K562 (cell line): ENCODE measurements at regions not wholly inside any gene's neighbourhood (a gene's known extent, or its start where the extent isn't known, plus 50 kb on each side); places are given as distances from the start of the nearest gene placed in this dataset.
A peak's percentile ranks its signal among the peaks of the same experiment; 100 is the strongest.

Experiments used
- CHCHD3 ChIP-seq: fragments of 250-450 bp; sonication (Bioruptor Pico); IDR thresholded peaks from 2 replicates; pipeline ENCODE4 v2.1.2; 2022; ENCODE audit warnings: mild to moderate bottlenecking
- COPS2 ChIP-seq: fragments of 450-650 bp; conservative IDR thresholded peaks from 2 replicates; pipeline ENCODE4 v1.6.1; 2016; ENCODE audit warnings: mild to moderate bottlenecking, moderate library complexity
- DIDO1 ChIP-seq: fragments of 450-650 bp; IDR thresholded peaks from 2 replicates; pipeline ENCODE4 v1.6.1; 2016; ENCODE audit warnings: low read depth, missing biosample characterization, missing genetic modification characterization
- EHMT2 ChIP-seq: fragments of 450-650 bp; IDR thresholded peaks from 2 replicates; pipeline ENCODE4 v1.6.1; 2018; ENCODE audit warnings: antibody characterized with exemption
- ELF1 ChIP-seq: fragments of 200-800 bp; sonication (Bioruptor generic); IDR thresholded peaks from 2 replicates; pipeline ENCODE4 v1.6.1; 2016; ENCODE audit warnings: missing genetic modification characterization, missing compliant biosample characterization
- FOXA1 ChIP-seq: fragments of 450-650 bp; IDR thresholded peaks from 2 replicates; pipeline ENCODE4 v1.6.1; 2016; ENCODE audit warnings: mild to moderate bottlenecking, borderline replicate concordance
- FOXK1 ChIP-seq: sonication (generic); formaldehyde crosslinking; IDR thresholded peaks from 2 replicates; pipeline ENCODE4 v1.8.0; 2022; ENCODE audit warnings: missing genetic modification reagents, mild to moderate bottlenecking, borderline replicate concordance
- HCFC1 ChIP-seq: IDR thresholded peaks from 2 replicates; pipeline ENCODE4 v1.6.1; 2012; ENCODE audit warnings: low read depth, low read length, improper control_type of control experiment
- HLTF ChIP-seq: fragments of 450-650 bp; IDR thresholded peaks from 2 replicates; pipeline ENCODE4 v1.6.1; 2016
- HSF4 ChIP-seq: fragments of 250-450 bp; sonication (Bioruptor Pico); IDR thresholded peaks from 2 replicates; pipeline ENCODE4 v2.1.2; 2022; ENCODE audit warnings: mild to moderate bottlenecking, moderate library complexity, borderline replicate concordance
- MAFK ChIP-seq: IDR thresholded peaks from 2 replicates; pipeline ENCODE4 v1.6.1; 2011; ENCODE audit warnings: low read length, improper control_type of control experiment
- MYC ChIP-seq, 2 experiments: fragments of 250-450 bp in 1 of 2; sonication (Bioruptor Pico) in 1 of 2; IDR thresholded peaks; 2 replicates each; pipeline versions ENCODE4 v1.5.1 to v1.6.1; 2012 to 2021; ENCODE audit warnings: low read depth in 2 of 2, borderline replicate concordance in 1 of 2, improper control_type of control experiment in 1 of 2, low read length in 1 of 2, mild to moderate bottlenecking in 1 of 2, moderate library complexity in 1 of 2
- NCOA6 ChIP-seq: fragments of 450-650 bp; IDR thresholded peaks from 2 replicates; pipeline ENCODE4 v1.6.1; 2017; ENCODE audit warnings: mild to moderate bottlenecking
- POLR3G ChIP-seq: IDR thresholded peaks from 2 replicates; pipeline ENCODE4 v1.6.1; 2011; ENCODE audit not compliant: insufficient read length, insufficient replicate concordance; ENCODE audit errors: extremely low read depth
- PRMT5 ChIP-seq: sonication (generic); formaldehyde crosslinking; IDR thresholded peaks from 2 replicates; pipeline ENCODE4 v1.5.0; 2020; ENCODE audit warnings: missing genetic modification reagents
- RNF2 ChIP-seq: sonication (generic); IDR thresholded peaks from 2 replicates; pipeline ENCODE4 v1.6.1; 2016
- SIN3B ChIP-seq: fragments of 450-650 bp; IDR thresholded peaks from 2 replicates; pipeline ENCODE4 v1.6.1; 2017; ENCODE audit warnings: low read depth, mild to moderate bottlenecking, moderate library complexity
- SMC3 ChIP-seq: conservative IDR thresholded peaks from 2 replicates; pipeline ENCODE4 v1.6.1; 2011; ENCODE audit warnings: low read depth, low read length, improper control_type of control experiment; ENCODE audit not compliant: insufficient read depth
- SRF ChIP-seq, 2 experiments: fragments of 250-450, 450-650 bp in 1 of 2; sonication (Bioruptor Pico) in 1 of 2; sonication (generic) in 1 of 2; formaldehyde crosslinking; IDR thresholded peaks; 2 replicates each; pipeline versions ENCODE4 v1.5.0 to v1.5.1; 2020 to 2022; ENCODE audit warnings: mild to moderate bottlenecking in 1 of 2, missing genetic modification reagents in 1 of 2
- STAG1 ChIP-seq: sonication (generic); formaldehyde crosslinking; IDR thresholded peaks from 2 replicates; pipeline ENCODE4 v1.5.0; 2020; ENCODE audit warnings: missing genetic modification reagents, borderline replicate concordance
- TRIM28 ChIP-seq: fragments of 450-650 bp; IDR thresholded peaks from 2 replicates; pipeline ENCODE4 v1.6.1; 2017
- ZNF239 ChIP-seq: fragments of 250-450 bp; sonication (Bioruptor Pico); IDR thresholded peaks from 2 replicates; pipeline ENCODE4 v1.4.0; 2020; ENCODE audit warnings: mild to moderate bottlenecking
- ZNF263 ChIP-seq: sonication (generic); formaldehyde crosslinking; IDR thresholded peaks from 2 replicates; pipeline ENCODE4 v1.8.0; 2022; ENCODE audit warnings: mild to moderate bottlenecking, missing genetic modification reagents, borderline replicate concordance
- TF ChIP-seq, protein P1 (sequence below): IDR thresholded peaks from 2 replicates; pipeline ENCODE4 v1.6.1; 2014; ENCODE audit warnings: antibody characterized with exemption
- TF ChIP-seq, protein P2 (sequence below): sonication (generic); formaldehyde crosslinking; IDR thresholded peaks from 2 replicates; pipeline ENCODE4 v1.8.0; 2023; ENCODE audit warnings: mild to moderate bottlenecking, missing genetic modification reagents
- TF ChIP-seq, protein P3 (sequence below): fragments of 250-450 bp; sonication (Bioruptor Pico); IDR thresholded peaks from 2 replicates; pipeline ENCODE4 v1.8.0; 2021; ENCODE audit warnings: moderate library complexity, mild to moderate bottlenecking, inconsistent platforms

DNA sequence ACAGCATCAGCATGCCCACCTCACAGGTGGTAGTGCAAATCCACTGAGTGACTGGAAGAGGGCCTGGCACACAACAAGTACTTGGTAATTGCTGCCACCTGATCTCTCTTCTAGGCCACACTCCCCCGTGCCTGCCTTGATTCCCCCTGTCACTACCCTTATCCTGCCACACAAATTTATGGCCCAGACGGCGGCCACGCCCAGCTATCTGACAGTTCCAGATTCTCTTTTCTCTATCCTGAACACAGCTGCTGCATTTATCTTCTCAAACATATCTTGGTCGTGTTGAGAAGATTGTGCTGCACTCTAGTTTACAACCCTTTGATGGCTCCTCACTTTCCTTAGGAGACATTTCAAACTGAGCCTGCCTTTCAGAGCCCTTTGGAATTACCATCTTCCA lies 585.2 kb downstream of the NTRK3 start (continued):
- TF ChIP-seq POLR3G (no peak), NCOA6 (no peak), CHCHD3 (CRISPR knock-in tag) (no peak), EHMT2 (no peak), SIN3B (no peak), RNF2 (no peak; the same call in 1 of the 2 replicates), SRF (CRISPR knock-in tag; IDR thresholded peaks at IDR 0.05) (no peak), ELF1 (tag) (no peak), ZNF239 (CRISPR knock-in tag) (no peak), FOXA1 (no peak), MAFK (no peak), HSF4 (no peak), MYC (IDR thresholded peaks at IDR 0.05; ENCODE audit: low read depth, low read length) (no peak), MYC (CRISPR knock-in tag; IDR thresholded peaks at IDR 0.05; ENCODE audit: borderline replicate concordance, low read depth) (no peak), DIDO1 (tag) (no peak), FOXK1 (CRISPR knock-in tag) (no peak), PRMT5 (CRISPR knock-in tag) (no peak), STAG1 (no peak), SMC3 (no peak), TRIM28 (0 out of 2 replicates have a peak, but pooled peaks have one; percentile 30), COPS2 (no peak), ZNF263 (CRISPR knock-in tag) (no peak), HCFC1 (no peak), HLTF (peak; percentile 79; the same call in 1 of the 2 replicates)
- TF ChIP-seq, protein P1, sequence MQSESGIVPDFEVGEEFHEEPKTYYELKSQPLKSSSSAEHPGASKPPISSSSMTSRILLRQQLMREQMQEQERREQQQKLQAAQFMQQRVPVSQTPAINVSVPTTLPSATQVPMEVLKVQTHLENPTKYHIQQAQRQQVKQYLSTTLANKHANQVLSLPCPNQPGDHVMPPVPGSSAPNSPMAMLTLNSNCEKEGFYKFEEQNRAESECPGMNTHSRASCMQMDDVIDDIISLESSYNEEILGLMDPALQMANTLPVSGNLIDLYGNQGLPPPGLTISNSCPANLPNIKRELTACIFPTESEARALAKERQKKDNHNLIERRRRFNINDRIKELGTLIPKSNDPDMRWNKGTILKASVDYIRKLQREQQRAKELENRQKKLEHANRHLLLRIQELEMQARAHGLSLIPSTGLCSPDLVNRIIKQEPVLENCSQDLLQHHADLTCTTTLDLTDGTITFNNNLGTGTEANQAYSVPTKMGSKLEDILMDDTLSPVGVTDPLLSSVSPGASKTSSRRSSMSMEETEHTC, result 0 out of 2 replicates have a peak, but pooled peaks have one; percentile 26
- TF ChIP-seq, protein P2, sequence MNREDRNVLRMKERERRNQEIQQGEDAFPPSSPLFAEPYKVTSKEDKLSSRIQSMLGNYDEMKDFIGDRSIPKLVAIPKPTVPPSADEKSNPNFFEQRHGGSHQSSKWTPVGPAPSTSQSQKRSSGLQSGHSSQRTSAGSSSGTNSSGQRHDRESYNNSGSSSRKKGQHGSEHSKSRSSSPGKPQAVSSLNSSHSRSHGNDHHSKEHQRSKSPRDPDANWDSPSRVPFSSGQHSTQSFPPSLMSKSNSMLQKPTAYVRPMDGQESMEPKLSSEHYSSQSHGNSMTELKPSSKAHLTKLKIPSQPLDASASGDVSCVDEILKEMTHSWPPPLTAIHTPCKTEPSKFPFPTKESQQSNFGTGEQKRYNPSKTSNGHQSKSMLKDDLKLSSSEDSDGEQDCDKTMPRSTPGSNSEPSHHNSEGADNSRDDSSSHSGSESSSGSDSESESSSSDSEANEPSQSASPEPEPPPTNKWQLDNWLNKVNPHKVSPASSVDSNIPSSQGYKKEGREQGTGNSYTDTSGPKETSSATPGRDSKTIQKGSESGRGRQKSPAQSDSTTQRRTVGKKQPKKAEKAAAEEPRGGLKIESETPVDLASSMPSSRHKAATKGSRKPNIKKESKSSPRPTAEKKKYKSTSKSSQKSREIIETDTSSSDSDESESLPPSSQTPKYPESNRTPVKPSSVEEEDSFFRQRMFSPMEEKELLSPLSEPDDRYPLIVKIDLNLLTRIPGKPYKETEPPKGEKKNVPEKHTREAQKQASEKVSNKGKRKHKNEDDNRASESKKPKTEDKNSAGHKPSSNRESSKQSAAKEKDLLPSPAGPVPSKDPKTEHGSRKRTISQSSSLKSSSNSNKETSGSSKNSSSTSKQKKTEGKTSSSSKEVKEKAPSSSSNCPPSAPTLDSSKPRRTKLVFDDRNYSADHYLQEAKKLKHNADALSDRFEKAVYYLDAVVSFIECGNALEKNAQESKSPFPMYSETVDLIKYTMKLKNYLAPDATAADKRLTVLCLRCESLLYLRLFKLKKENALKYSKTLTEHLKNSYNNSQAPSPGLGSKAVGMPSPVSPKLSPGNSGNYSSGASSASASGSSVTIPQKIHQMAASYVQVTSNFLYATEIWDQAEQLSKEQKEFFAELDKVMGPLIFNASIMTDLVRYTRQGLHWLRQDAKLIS, result no peak
- TF ChIP-seq, protein P3, sequence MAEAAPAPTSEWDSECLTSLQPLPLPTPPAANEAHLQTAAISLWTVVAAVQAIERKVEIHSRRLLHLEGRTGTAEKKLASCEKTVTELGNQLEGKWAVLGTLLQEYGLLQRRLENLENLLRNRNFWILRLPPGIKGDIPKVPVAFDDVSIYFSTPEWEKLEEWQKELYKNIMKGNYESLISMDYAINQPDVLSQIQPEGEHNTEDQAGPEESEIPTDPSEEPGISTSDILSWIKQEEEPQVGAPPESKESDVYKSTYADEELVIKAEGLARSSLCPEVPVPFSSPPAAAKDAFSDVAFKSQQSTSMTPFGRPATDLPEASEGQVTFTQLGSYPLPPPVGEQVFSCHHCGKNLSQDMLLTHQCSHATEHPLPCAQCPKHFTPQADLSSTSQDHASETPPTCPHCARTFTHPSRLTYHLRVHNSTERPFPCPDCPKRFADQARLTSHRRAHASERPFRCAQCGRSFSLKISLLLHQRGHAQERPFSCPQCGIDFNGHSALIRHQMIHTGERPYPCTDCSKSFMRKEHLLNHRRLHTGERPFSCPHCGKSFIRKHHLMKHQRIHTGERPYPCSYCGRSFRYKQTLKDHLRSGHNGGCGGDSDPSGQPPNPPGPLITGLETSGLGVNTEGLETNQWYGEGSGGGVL, result no peak
